GM23338 (cell line): ENCODE measurements at regions not wholly inside any gene's neighbourhood (a gene's known extent, or its start where the extent isn't known, plus 50 kb on each side); places are given as distances from the start of the nearest gene placed in this dataset.

Source experiments
- ATAC-seq: fragments of 200-7000 bp; cut with Tn5 transposase; 3 replicates; pipeline ENCODE4 v1.9.1; 2020
- DNase-seq: peaks from one replicate; pipeline ENCODE4 v3.0.0-alpha.2; 2015; ENCODE audit warnings: low spot score
- H2AFZ ChIP-seq: fragments of 200-600 bp; sonication (generic); 2 replicates; pipeline ENCODE4 v1.8.0; 2016; ENCODE audit warnings: antibody characterized with exemption, mild to moderate bottlenecking, moderate library complexity
- H3F3A ChIP-seq: fragments of 200-600 bp; sonication (generic); replicated peaks from 2 replicates; pipeline ENCODE4 v1.8.0; 2017; ENCODE audit warnings: antibody characterized with exemption, mixed run types, low read depth
- H3K27ac ChIP-seq: fragments of 200-600 bp; sonication (generic); 2 replicates; pipeline ENCODE4 v1.6.1; 2016; ENCODE audit warnings: low read depth
- H3K27me3 ChIP-seq: fragments of 200-600 bp; sonication (generic); 2 replicates; pipeline ENCODE4 v1.8.0; 2016; ENCODE audit warnings: mild to moderate bottlenecking, mixed run types, moderate library complexity; ENCODE audit not compliant: insufficient read depth
- H3K36me3 ChIP-seq: fragments of 200-600 bp; sonication (generic); 2 replicates; pipeline ENCODE4 v1.8.0; 2016; ENCODE audit warnings: mild to moderate bottlenecking; ENCODE audit not compliant: insufficient read depth
- H3K4me1 ChIP-seq: fragments of 200-600 bp; sonication (generic); 2 replicates; pipeline ENCODE4 v1.8.0; 2016; ENCODE audit warnings: mild to moderate bottlenecking, moderate library complexity; ENCODE audit not compliant: insufficient read depth
- H3K4me2 ChIP-seq: fragments of 200-600 bp; sonication (generic); 2 replicates; pipeline ENCODE4 v1.7.1; 2017; ENCODE audit warnings: mixed run types
- H3K4me3 ChIP-seq: fragments of 200-600 bp; sonication (generic); 2 replicates; pipeline ENCODE4 v1.6.1; 2016; ENCODE audit warnings: mixed run types
- H3K79me2 ChIP-seq: fragments of 200-600 bp; sonication (generic); replicated peaks from 2 replicates; pipeline ENCODE4 v1.8.0; 2017; ENCODE audit warnings: mild to moderate bottlenecking; ENCODE audit not compliant: insufficient read depth
- H3K9me2 ChIP-seq: fragments of 200-600 bp; sonication (generic); 2 replicates; pipeline ENCODE4 v1.8.0; 2017; ENCODE audit not compliant: insufficient read depth
- H4K20me1 ChIP-seq: fragments of 200-600 bp; sonication (generic); replicated peaks from 2 replicates; pipeline ENCODE4 v1.8.0; 2017; ENCODE audit warnings: mild to moderate bottlenecking; ENCODE audit not compliant: insufficient read depth
- H3K27ac Mint-ChIP-seq: 2 replicates; pipeline ENCODE4 v1.8.0; 2020; ENCODE audit warnings: inconsistent platforms, mild to moderate bottlenecking, moderate library complexity, mixed read lengths
- H3K27me3 Mint-ChIP-seq: 3 replicates; pipeline ENCODE4 v1.8.0; 2022; ENCODE audit warnings: low read depth, mild to moderate bottlenecking, moderate library complexity, mixed read lengths, inconsistent platforms; ENCODE audit not compliant: insufficient read depth, poor library complexity
- H3K36me3 Mint-ChIP-seq: 3 replicates; pipeline ENCODE4 v1.8.0; 2021; ENCODE audit warnings: low read depth, mild to moderate bottlenecking, inconsistent platforms, moderate library complexity, mixed read lengths
- H3K4me1 Mint-ChIP-seq: 3 replicates; pipeline ENCODE4 v1.8.0; 2020; ENCODE audit warnings: mild to moderate bottlenecking, inconsistent platforms, mixed read lengths
- H3K4me3 Mint-ChIP-seq: 3 replicates; pipeline ENCODE4 v1.8.0; 2021; ENCODE audit warnings: moderate library complexity, mild to moderate bottlenecking, inconsistent platforms, mixed read lengths
- H3K9me3 Mint-ChIP-seq: 3 replicates; pipeline ENCODE4 v1.8.0; 2020; ENCODE audit warnings: moderate library complexity, mild to moderate bottlenecking, inconsistent platforms, mixed read lengths
- CREB1 ChIP-seq: fragments of 250-450 bp; sonication (Bioruptor Pico); IDR thresholded peaks from 2 replicates; pipeline ENCODE4 v1.5.0; 2020; ENCODE audit warnings: low read depth, mild to moderate bottlenecking, moderate library complexity
- EZH2 ChIP-seq: fragments of 200-600 bp; sonication (generic); IDR thresholded peaks from one replicate; pipeline ENCODE4 v1.8.0; 2017; ENCODE audit warnings: antibody characterized with exemption, mild to moderate bottlenecking, low read depth; ENCODE audit not compliant: unreplicated experiment
- EZH2phosphoT487 ChIP-seq: fragments of 200-600 bp; sonication (generic); IDR thresholded peaks from one replicate; pipeline ENCODE4 v1.8.1; 2018; ENCODE audit warnings: antibody characterized with exemption; ENCODE audit not compliant: unreplicated experiment
- JUNB ChIP-seq: IDR thresholded peaks from one replicate; pipeline ENCODE4 v1.6.1; 2016; ENCODE audit warnings: antibody characterized with exemption; ENCODE audit not compliant: unreplicated experiment
- STAT1 ChIP-seq: IDR thresholded peaks from one replicate; pipeline ENCODE4 v1.6.1; 2016; ENCODE audit warnings: antibody characterized with exemption; ENCODE audit not compliant: unreplicated experiment
- ZNF114 ChIP-seq: fragments of 250-450 bp; sonication (Bioruptor Pico); IDR thresholded peaks from 2 replicates; pipeline ENCODE4 v1.5.0; 2020; ENCODE audit warnings: mild to moderate bottlenecking, moderate library complexity
- ZNF331 ChIP-seq: fragments of 250-450 bp; sonication (Bioruptor Pico); IDR thresholded peaks from 2 replicates; pipeline ENCODE4 v1.5.0; 2020; ENCODE audit warnings: low read depth, mild to moderate bottlenecking, moderate library complexity
- TF ChIP-seq, protein P1 (sequence below): IDR thresholded peaks from 2 replicates; pipeline ENCODE4 v1.6.1; 2016; ENCODE audit warnings: antibody characterized with exemption
- TF ChIP-seq, protein P2 (sequence below): IDR thresholded peaks from one replicate; pipeline ENCODE4 v1.6.1; 2018; ENCODE audit warnings: antibody characterized with exemption; ENCODE audit not compliant: unreplicated experiment
- TF ChIP-seq, protein P3 (sequence below): fragments of 250-450 bp; sonication (Bioruptor Pico); IDR thresholded peaks from 2 replicates; pipeline ENCODE4 v1.5.0; 2020; ENCODE audit warnings: mild to moderate bottlenecking, moderate library complexity

DNA sequence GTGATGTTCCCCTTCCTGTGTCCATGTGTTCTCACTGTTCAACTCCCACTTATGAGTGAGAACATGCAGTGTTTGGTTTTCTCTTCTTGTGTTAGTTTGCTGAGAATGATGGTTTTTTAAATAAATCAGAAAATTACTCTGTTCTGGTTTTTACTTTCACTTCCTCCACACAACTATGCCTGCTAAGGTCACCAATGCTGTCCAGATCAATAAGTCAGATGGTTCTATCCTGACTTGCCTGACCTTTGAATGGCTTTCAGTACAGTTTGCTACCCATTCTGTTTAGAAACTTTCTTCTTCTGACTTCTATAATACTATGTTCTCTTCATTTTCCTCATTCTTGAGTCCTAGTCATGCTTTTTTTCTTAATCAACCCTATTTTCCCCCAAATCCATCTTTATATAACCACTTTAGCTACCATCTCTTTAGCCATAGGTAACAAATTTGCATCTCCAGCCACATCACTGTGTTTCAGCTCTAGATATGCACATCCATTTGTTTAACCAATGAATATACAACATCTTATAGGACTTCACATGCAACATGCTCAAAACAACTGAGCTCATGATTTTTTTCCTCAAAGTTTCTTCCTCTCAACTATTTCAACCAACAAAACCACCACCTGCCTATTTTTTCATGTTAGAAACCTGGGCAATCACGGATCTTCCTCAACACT, 58.8 kb upstream of the SLC38A11 start:
- Histone ChIP-seq H4K20me1 (no peaks in the 10 kb centered on the region), H3K4me2 (no peak overlapping the region), H3F3A (no peaks in the 10 kb centered on the region), H2AFZ (no peak overlapping the region), H3K9me2 (no peaks in the 10 kb centered on the region), H3K27me3 (no peaks in the 10 kb centered on the region), H3K79me2 (no peaks in the 10 kb centered on the region), H3K4me3 (no peak overlapping the region), H3K27ac (no peak overlapping the region), H3K36me3 (no peaks in the 10 kb centered on the region), H3K4me1 (peaks cover 15% of the 10 kb centered on the region; the same call in 1 of the 2 replicates)
- TF ChIP-seq JUNB: no peak
- no peak for TF ChIP-seq EZH2phosphoT487
- no peak for TF ChIP-seq STAT1
- TF ChIP-seq, protein P1, sequence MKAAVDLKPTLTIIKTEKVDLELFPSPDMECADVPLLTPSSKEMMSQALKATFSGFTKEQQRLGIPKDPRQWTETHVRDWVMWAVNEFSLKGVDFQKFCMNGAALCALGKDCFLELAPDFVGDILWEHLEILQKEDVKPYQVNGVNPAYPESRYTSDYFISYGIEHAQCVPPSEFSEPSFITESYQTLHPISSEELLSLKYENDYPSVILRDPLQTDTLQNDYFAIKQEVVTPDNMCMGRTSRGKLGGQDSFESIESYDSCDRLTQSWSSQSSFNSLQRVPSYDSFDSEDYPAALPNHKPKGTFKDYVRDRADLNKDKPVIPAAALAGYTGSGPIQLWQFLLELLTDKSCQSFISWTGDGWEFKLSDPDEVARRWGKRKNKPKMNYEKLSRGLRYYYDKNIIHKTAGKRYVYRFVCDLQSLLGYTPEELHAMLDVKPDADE: no peak
- no peak for TF ChIP-seq ZNF114 (CRISPR knock-in tag)
- Mint-ChIP-seq H3K27me3 (no peaks in the 10 kb centered on the region), H3K27ac (no peak overlapping the region), H3K36me3 (no peaks in the 10 kb centered on the region), H3K4me3 (no peak overlapping the region), H3K9me3 (no peaks in the 10 kb centered on the region), H3K4me1 (peaks cover 8% of the 10 kb centered on the region; the same call in 2 of the 3 replicates)
- no peak for ATAC-seq
- DNase-seq: no peak

DNA sequence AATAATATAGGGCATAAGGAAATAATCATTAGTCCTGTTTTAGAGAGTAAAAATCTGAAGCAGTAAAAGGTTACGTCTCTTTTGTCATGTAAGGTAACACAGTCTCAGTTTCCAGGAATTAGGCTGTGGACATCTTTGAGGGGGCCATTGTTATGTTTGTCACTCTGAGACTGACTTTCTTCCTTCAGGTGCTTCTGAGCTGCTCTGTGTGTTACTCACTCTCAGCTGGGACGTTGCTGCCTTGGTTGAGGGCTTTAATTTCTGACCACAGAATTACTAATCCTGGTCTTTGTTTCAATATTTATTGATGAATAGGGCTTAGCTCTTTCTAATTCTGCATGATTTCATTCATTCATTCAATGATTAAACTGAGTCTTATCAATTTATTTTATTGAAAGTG, 55.9 kb upstream of the SLC38A11 start:
- Histone ChIP-seq H3K4me2 (no peak overlapping the region), H3K9me2 (no peaks in the 10 kb centered on the region), H3K4me3 (no peak overlapping the region), H2AFZ (no peak overlapping the region), H3K36me3 (no peaks in the 10 kb centered on the region), H3K4me1 (peaks cover 8% of the 10 kb centered on the region; the same call in 1 of the 2 replicates), H3K27ac (no peak overlapping the region), H3F3A (no peaks in the 10 kb centered on the region), H4K20me1 (no peaks in the 10 kb centered on the region), H3K27me3 (no peaks in the 10 kb centered on the region), H3K79me2 (no peaks in the 10 kb centered on the region)
- TF ChIP-seq EZH2 (no peak), CREB1 (no peak), ZNF331 (CRISPR knock-in tag) (no peak), STAT1 (no peak)
- TF ChIP-seq, protein P2, sequence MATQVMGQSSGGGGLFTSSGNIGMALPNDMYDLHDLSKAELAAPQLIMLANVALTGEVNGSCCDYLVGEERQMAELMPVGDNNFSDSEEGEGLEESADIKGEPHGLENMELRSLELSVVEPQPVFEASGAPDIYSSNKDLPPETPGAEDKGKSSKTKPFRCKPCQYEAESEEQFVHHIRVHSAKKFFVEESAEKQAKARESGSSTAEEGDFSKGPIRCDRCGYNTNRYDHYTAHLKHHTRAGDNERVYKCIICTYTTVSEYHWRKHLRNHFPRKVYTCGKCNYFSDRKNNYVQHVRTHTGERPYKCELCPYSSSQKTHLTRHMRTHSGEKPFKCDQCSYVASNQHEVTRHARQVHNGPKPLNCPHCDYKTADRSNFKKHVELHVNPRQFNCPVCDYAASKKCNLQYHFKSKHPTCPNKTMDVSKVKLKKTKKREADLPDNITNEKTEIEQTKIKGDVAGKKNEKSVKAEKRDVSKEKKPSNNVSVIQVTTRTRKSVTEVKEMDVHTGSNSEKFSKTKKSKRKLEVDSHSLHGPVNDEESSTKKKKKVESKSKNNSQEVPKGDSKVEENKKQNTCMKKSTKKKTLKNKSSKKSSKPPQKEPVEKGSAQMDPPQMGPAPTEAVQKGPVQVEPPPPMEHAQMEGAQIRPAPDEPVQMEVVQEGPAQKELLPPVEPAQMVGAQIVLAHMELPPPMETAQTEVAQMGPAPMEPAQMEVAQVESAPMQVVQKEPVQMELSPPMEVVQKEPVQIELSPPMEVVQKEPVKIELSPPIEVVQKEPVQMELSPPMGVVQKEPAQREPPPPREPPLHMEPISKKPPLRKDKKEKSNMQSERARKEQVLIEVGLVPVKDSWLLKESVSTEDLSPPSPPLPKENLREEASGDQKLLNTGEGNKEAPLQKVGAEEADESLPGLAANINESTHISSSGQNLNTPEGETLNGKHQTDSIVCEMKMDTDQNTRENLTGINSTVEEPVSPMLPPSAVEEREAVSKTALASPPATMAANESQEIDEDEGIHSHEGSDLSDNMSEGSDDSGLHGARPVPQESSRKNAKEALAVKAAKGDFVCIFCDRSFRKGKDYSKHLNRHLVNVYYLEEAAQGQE: no peak
- TF ChIP-seq, protein P3, sequence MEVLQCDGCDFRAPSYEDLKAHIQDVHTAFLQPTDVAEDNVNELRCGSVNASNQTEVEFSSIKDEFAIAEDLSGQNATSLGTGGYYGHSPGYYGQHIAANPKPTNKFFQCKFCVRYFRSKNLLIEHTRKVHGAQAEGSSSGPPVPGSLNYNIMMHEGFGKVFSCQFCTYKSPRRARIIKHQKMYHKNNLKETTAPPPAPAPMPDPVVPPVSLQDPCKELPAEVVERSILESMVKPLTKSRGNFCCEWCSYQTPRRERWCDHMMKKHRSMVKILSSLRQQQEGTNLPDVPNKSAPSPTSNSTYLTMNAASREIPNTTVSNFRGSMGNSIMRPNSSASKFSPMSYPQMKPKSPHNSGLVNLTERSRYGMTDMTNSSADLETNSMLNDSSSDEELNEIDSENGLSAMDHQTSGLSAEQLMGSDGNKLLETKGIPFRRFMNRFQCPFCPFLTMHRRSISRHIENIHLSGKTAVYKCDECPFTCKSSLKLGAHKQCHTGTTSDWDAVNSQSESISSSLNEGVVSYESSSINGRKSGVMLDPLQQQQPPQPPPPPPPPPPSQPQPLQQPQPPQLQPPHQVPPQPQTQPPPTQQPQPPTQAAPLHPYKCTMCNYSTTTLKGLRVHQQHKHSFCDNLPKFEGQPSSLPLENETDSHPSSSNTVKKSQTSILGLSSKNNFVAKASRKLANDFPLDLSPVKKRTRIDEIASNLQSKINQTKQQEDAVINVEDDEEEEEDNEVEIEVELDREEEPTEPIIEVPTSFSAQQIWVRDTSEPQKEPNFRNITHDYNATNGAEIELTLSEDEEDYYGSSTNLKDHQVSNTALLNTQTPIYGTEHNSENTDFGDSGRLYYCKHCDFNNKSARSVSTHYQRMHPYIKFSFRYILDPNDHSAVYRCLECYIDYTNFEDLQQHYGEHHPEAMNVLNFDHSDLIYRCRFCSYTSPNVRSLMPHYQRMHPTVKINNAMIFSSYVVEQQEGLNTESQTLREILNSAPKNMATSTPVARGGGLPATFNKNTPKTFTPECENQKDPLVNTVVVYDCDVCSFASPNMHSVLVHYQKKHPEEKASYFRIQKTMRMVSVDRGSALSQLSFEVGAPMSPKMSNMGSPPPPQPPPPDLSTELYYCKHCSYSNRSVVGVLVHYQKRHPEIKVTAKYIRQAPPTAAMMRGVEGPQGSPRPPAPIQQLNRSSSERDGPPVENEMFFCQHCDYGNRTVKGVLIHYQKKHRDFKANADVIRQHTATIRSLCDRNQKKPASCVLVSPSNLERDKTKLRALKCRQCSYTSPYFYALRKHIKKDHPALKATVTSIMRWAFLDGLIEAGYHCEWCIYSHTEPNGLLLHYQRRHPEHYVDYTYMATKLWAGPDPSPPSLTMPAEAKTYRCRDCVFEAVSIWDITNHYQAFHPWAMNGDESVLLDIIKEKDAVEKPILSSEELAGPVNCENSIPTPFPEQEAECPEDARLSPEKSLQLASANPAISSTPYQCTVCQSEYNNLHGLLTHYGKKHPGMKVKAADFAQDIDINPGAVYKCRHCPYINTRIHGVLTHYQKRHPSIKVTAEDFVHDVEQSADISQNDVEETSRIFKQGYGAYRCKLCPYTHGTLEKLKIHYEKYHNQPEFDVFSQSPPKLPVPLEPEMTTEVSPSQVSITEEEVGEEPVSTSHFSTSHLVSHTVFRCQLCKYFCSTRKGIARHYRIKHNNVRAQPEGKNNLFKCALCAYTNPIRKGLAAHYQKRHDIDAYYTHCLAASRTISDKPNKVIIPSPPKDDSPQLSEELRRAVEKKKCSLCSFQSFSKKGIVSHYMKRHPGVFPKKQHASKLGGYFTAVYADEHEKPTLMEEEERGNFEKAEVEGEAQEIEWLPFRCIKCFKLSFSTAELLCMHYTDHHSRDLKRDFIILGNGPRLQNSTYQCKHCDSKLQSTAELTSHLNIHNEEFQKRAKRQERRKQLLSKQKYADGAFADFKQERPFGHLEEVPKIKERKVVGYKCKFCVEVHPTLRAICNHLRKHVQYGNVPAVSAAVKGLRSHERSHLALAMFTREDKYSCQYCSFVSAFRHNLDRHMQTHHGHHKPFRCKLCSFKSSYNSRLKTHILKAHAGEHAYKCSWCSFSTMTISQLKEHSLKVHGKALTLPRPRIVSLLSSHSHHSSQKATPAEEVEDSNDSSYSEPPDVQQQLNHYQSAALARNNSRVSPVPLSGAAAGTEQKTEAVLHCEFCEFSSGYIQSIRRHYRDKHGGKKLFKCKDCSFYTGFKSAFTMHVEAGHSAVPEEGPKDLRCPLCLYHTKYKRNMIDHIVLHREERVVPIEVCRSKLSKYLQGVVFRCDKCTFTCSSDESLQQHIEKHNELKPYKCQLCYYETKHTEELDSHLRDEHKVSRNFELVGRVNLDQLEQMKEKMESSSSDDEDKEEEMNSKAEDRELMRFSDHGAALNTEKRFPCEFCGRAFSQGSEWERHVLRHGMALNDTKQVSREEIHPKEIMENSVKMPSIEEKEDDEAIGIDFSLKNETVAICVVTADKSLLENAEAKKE: no peak
- no peak for DNase-seq
- no peak overlapping the region for H3K27ac Mint-ChIP-seq
- peak; percentile 35; the same call in 2 of the 3 replicates for ATAC-seq
- H3K4me1 Mint-ChIP-seq: peaks cover 8% of the 10 kb centered on the region; the same call in 2 of the 3 replicates
- H3K9me3 Mint-ChIP-seq: no peaks in the 10 kb centered on the region
- no peaks in the 10 kb centered on the region for H3K27me3 Mint-ChIP-seq
- H3K36me3 Mint-ChIP-seq: no peaks in the 10 kb centered on the region
- H3K4me3 Mint-ChIP-seq: no peak overlapping the region
